ENCODE measurements at regions not wholly inside any gene's neighbourhood (a gene's known extent, or its start where the extent isn't known, plus 50 kb on each side); places are given as distances from the start of the nearest gene placed in this dataset.
"Not testable (repeated sequence)": the region's sequence is repeated elsewhere in the genome, so short reads cannot be mapped to it uniquely, and the experiment has no call there.

DNA sequence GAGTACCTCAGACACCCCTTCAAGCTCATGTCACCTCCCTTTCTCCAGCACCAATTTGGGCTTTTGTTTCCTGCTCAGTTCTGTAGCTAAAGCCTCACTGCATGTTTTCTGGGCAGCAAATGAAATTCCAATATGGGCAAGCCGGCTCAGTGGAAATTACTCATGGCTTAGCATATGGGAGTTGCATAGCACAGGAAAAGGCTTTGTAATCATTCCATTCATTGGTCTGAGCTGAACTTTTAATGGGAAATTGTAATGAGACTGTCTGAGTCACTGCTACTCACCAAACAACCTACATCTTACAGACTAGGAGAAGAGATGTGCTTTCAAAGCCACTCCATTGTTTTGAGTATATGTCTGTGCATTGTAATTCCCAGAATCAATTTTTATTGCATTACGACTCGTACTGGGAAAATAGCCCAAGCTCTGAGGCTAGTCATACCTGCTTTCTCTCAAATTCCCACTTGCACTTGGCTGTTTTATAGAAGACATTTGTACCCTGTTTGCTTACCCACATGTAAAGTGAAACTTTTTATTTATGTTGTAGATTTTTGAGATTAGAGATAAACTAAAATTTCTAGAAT lies 139.5 kb upstream of the LRATD1 start:
- no peak for DNase-seq

DNA sequence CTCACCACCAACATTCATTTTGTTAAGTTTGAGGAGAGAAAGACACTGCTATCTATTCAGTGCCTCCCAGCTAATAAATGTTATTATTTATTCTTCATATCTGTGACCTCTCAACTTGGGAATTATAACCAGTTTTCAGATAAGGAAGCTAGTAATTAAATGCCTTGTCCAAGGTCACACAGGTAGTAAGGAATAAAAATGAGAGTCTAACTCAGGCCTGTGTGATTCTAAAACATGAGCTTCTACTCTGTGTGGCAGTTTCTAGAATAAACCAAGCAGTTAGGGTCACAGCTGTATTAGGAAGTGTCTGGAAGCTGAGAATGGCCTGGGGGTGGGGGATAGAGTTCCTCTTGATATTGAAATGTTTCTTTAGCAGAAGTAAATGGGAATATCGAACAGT lies 137.8 kb upstream of the LRATD1 start:
- H3K27me3 ChIP-seq = no peaks in the 10 kb centered on the region
- no peak overlapping the region for H3K4me3 ChIP-seq
- no peaks in the 10 kb centered on the region for H3K36me3 ChIP-seq
- H3K4me1 ChIP-seq = no peaks in the 10 kb centered on the region
- H3K27ac ChIP-seq = no peak overlapping the region
- TF ChIP-seq POLR2A (IDR thresholded peaks at IDR 0.05) = no peak
- TF ChIP-seq, protein P1, sequence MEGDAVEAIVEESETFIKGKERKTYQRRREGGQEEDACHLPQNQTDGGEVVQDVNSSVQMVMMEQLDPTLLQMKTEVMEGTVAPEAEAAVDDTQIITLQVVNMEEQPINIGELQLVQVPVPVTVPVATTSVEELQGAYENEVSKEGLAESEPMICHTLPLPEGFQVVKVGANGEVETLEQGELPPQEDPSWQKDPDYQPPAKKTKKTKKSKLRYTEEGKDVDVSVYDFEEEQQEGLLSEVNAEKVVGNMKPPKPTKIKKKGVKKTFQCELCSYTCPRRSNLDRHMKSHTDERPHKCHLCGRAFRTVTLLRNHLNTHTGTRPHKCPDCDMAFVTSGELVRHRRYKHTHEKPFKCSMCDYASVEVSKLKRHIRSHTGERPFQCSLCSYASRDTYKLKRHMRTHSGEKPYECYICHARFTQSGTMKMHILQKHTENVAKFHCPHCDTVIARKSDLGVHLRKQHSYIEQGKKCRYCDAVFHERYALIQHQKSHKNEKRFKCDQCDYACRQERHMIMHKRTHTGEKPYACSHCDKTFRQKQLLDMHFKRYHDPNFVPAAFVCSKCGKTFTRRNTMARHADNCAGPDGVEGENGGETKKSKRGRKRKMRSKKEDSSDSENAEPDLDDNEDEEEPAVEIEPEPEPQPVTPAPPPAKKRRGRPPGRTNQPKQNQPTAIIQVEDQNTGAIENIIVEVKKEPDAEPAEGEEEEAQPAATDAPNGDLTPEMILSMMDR (IDR thresholded peaks at IDR 0.05) = no peak
- no peaks in the 10 kb centered on the region for H3K9me3 ChIP-seq
- DNase-seq = no peak

More for the DNA sequence above, 139.5 kb upstream of the LRATD1 start:
- no peak overlapping the region for H3K27ac ChIP-seq
- H3K9me3 ChIP-seq = no peaks in the 10 kb centered on the region
- H3K4me1 ChIP-seq = no peaks in the 10 kb centered on the region
- no peaks in the 10 kb centered on the region for H3K36me3 ChIP-seq
- H3K27me3 ChIP-seq = no peaks in the 10 kb centered on the region
- no peak overlapping the region for H3K4me3 ChIP-seq
- TF ChIP-seq POLR2A (IDR thresholded peaks at IDR 0.05) = no peak
- TF ChIP-seq, protein P1 (IDR thresholded peaks at IDR 0.05) = no peak

GRCh38 chr2:14501061-14501460 lies 131.5 kb upstream of the LRATD1 start:
- H3K9me3 ChIP-seq = no peaks in the 10 kb centered on the region
- no peak for TF ChIP-seq POLR2A (IDR thresholded peaks at IDR 0.05)
- TF ChIP-seq, protein P1 (IDR thresholded peaks at IDR 0.05) = no peak
- H3K4me1 ChIP-seq = no peaks in the 10 kb centered on the region
- H3K36me3 ChIP-seq = no peaks in the 10 kb centered on the region
- H3K4me3 ChIP-seq = no peak overlapping the region
- no peaks in the 10 kb centered on the region for H3K27me3 ChIP-seq
- DNase-seq = no peak
- H3K27ac ChIP-seq = no peak overlapping the region

- H3K9me3 ChIP-seq, H3K27ac ChIP-seq, H3K36me3 ChIP-seq, H3K27me3 ChIP-seq, DNase-seq, H3K4me1 ChIP-seq, H3K4me3 ChIP-seq: not testable (repeated sequence)
These were observed 125.6 kb upstream of the LRATD1 start for GRCh38 chr2:14506955-14507354.

GRCh38 chr2:14511541-14511940 lies 121.0 kb upstream of the LRATD1 start:
- no peaks in the 10 kb centered on the region for H3K27me3 ChIP-seq
- DNase-seq = no peak

DNA sequence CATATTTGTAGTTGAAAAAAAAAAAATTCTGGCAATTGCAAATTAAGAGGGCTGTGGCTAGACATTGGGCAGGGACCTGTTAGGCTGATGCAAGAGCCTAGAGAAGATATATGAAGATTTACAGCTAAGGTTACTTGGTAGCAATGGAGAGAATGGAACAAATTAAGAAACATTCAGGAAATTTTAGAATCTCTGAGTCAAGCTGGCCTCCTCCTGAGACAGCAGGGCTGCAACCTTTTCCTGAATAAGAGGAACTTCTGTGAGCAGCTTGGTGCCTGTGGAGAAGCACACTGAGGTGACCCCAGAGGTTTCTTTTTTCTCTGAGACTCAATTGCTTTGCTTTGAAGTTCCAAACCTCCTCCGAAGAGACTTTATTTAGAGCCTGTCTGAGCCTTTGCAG lies 118.6 kb upstream of the LRATD1 start:
- DNase-seq = no peak
- no peaks in the 10 kb centered on the region for H3K4me1 ChIP-seq

More at GRCh38 chr2:14511541-14511940, 121.0 kb upstream of the LRATD1 start:
- no peaks in the 10 kb centered on the region for H3K4me1 ChIP-seq
- no peaks in the 10 kb centered on the region for H3K36me3 ChIP-seq
- no peak overlapping the region for H3K4me3 ChIP-seq
- no peak overlapping the region for H3K27ac ChIP-seq
- TF ChIP-seq, protein P1 (IDR thresholded peaks at IDR 0.05) = no peak
- no peak for TF ChIP-seq POLR2A (IDR thresholded peaks at IDR 0.05)
- no peaks in the 10 kb centered on the region for H3K9me3 ChIP-seq

More for the DNA sequence above, 118.6 kb upstream of the LRATD1 start:
- no peak for TF ChIP-seq POLR2A (IDR thresholded peaks at IDR 0.05)
- TF ChIP-seq, protein P1 (IDR thresholded peaks at IDR 0.05) = no peak
- Histone ChIP-seq H3K36me3 (no peaks in the 10 kb centered on the region), H3K27me3 (no peaks in the 10 kb centered on the region), H3K27ac (no peak overlapping the region), H3K9me3 (no peaks in the 10 kb centered on the region), H3K4me3 (no peak overlapping the region)

Measured in Peyer's patch (tissue), 4 donors.